Kidney (tissue), 13 donors: ENCODE measurements at regions not wholly inside any gene's neighbourhood (a gene's known extent, or its start where the extent isn't known, plus 50 kb on each side); places are given as distances from the start of the nearest gene placed in this dataset.
A peak's percentile ranks its signal among the peaks of the same experiment; 100 is the strongest.

Experiments used
- DNase-seq, 5 donors: peaks; one replicate each; pipeline ENCODE4 v3.0.0-alpha.2; 2013 to 2020
- FAIRE-seq: peaks from 2 replicates; lab custom pipeline; 2012; peaks lifted over from hg19 to GRCh38; lab: Jason Lieb, UNC
- H3K27ac ChIP-seq, 2 donors: one replicate each; pipeline ENCODE4 v1.7.0; 2013; ENCODE audit warnings: low read depth in 2 of 2, low read length in 2 of 2, inconsistent platforms in 1 of 2
- H3K27me3 ChIP-seq: one replicate; pipeline ENCODE4 v1.7.1; 2013; ENCODE audit warnings: low read length, inconsistent platforms; ENCODE audit not compliant: control insufficient read depth, insufficient read depth
- H3K36me3 ChIP-seq, 3 donors: one replicate each; pipeline versions ENCODE4 v1.7.0 to v1.7.1; 2013; ENCODE audit warnings: low read length in 3 of 3, control low read depth in 1 of 3, inconsistent platforms in 1 of 3; ENCODE audit not compliant: insufficient read depth in 3 of 3, control insufficient read depth in 2 of 3
- H3K4me1 ChIP-seq, 3 donors: one replicate each; pipeline versions ENCODE4 v1.7.0 to v1.7.1; 2013; ENCODE audit warnings: low read length in 3 of 3, inconsistent platforms in 1 of 3, low read depth in 1 of 3; ENCODE audit not compliant: control insufficient read depth in 2 of 3, insufficient read depth in 2 of 3
- H3K4me3 ChIP-seq, 3 donors: one replicate each; pipeline versions ENCODE4 v1.7.0 to v1.8.1; 2013; ENCODE audit warnings: low read length in 3 of 3, control low read depth in 1 of 3, inconsistent platforms in 1 of 3
- H3K9ac ChIP-seq, 3 donors: one replicate each; pipeline versions ENCODE4 v1.7.0 to v1.7.1; 2013; ENCODE audit warnings: low read length in 3 of 3, control low read depth in 1 of 3, inconsistent platforms in 1 of 3
- H3K9me3 ChIP-seq, 3 donors: one replicate each; pipeline versions ENCODE4 v1.7.0 to v1.7.1; 2013; ENCODE audit warnings: low read length in 3 of 3, control low read depth in 1 of 3, inconsistent platforms in 1 of 3; ENCODE audit not compliant: control insufficient read depth in 2 of 3, insufficient read depth in 1 of 3
- CTCF ChIP-seq: IDR thresholded peaks from 3 replicates; pipeline ENCODE4 v1.5.1; 2012; ENCODE audit warnings: mild to moderate bottlenecking, moderate library complexity, borderline replicate concordance; ENCODE audit not compliant: insufficient read depth; ENCODE audit errors: extremely low read depth
- intact Hi-C: fragments of 100-400 bp; cut with DNase I; formaldehyde crosslinking; loops from one replicate; pipeline ENCODE4 v1.11.1; 2022
- donor health status: control.
- donor health status: control.
- donor health status: control.
- donor health status: control.
- donor health status: control.
- donor health status: DM: yes; HTN: yes; CAD: no.
- donor health status: Normal renal cell carcinoma (clear cell type).

- H3K9me3 ChIP-seq = peaks cover 0 to 2% (median 0%) of the 10 kb centered on the region in 3 donors
- FAIRE-seq = no peak
- intact Hi-C loops = no loop called here
These were observed 69.0 kb downstream of the KIF2B start for GRCh38 chr17:53891726-53892125.

GRCh38 chr17:53892222-53892621 is 69.5 kb downstream of the KIF2B start:
- intact Hi-C loops = no loop called here
- no peak for TF ChIP-seq CTCF
- H3K27me3 ChIP-seq = no peaks in the 10 kb centered on the region
- FAIRE-seq (no peak), DNase-seq (no peak)
- peak overlapping the region in 1 of 3 donors; percentile 3 for H3K4me3 ChIP-seq
- H3K9ac ChIP-seq = no peak overlapping the region
- H3K36me3 ChIP-seq = no peaks in the 10 kb centered on the region
- no peak overlapping the region for H3K27ac ChIP-seq
- no peaks in the 10 kb centered on the region for H3K4me1 ChIP-seq
- H3K9me3 ChIP-seq = peaks cover 0 to 2% (median 0%) of the 10 kb centered on the region in 3 donors

More at GRCh38 chr17:53891726-53892125, 69.0 kb downstream of the KIF2B start:
- no peak for TF ChIP-seq CTCF
- Histone ChIP-seq H3K27ac (peak overlapping the region in 1 of 2 donors; percentile 13), H3K4me3 (peak overlapping the region in 1 of 3 donors; percentile 3), H3K9ac (no peak overlapping the region), H3K4me1 (no peaks in the 10 kb centered on the region), H3K36me3 (no peaks in the 10 kb centered on the region), H3K27me3 (no peaks in the 10 kb centered on the region)
- DNase-seq = peak in 3 of 5 donors; percentile 0 to 12 (median 1)

GRCh38 chr17:53894591-53894990 is 71.9 kb downstream of the KIF2B start:
- DNase-seq (no peak), FAIRE-seq (no peak)
- no peak overlapping the region for H3K4me3 ChIP-seq
- H3K27ac ChIP-seq = no peak overlapping the region
- no peaks in the 10 kb centered on the region for H3K27me3 ChIP-seq
- H3K9ac ChIP-seq = no peak overlapping the region
- TF ChIP-seq CTCF = no peak
- H3K4me1 ChIP-seq = no peaks in the 10 kb centered on the region
- no peaks in the 10 kb centered on the region for H3K9me3 ChIP-seq
- intact Hi-C loops = no loop called here
- no peaks in the 10 kb centered on the region for H3K36me3 ChIP-seq

- FAIRE-seq (no peak), DNase-seq (no peak)
- no peak overlapping the region for H3K27ac ChIP-seq
- H3K36me3 ChIP-seq = no peaks in the 10 kb centered on the region
- no peaks in the 10 kb centered on the region for H3K27me3 ChIP-seq
- H3K4me3 ChIP-seq = no peak overlapping the region
- no peaks in the 10 kb centered on the region for H3K4me1 ChIP-seq
- no peak for TF ChIP-seq CTCF
- H3K9me3 ChIP-seq = no peaks in the 10 kb centered on the region
- no peak overlapping the region for H3K9ac ChIP-seq
- intact Hi-C loops = no loop called here
These were observed 73.3 kb downstream of the KIF2B start for GRCh38 chr17:53896047-53896446.
